Liver (tissue), 3 donors: ENCODE measurements at regions not wholly inside any gene's neighbourhood (a gene's known extent, or its start where the extent isn't known, plus 50 kb on each side); places are given as distances from the start of the nearest gene placed in this dataset.

ENCODE experiments used
- GABPA ChIP-seq, 2 donors: IDR thresholded peaks in 1 of 2; conservative IDR thresholded peaks in 1 of 2; 2 replicates each; pipeline ENCODE4 v1.6.1; 2016; ENCODE audit warnings: antibody characterized with exemption in 2 of 2, mild to moderate bottlenecking in 1 of 2, moderate library complexity in 1 of 2
- HNF4A ChIP-seq, 2 donors: conservative IDR thresholded peaks; 2 replicates each; pipeline ENCODE4 v1.6.1; 2016; ENCODE audit warnings: antibody characterized with exemption in 2 of 2, mild to moderate bottlenecking in 2 of 2
- RAD21 ChIP-seq, 2 donors: IDR thresholded peaks; 2 replicates each; pipeline ENCODE4 v1.6.1; 2016; ENCODE audit warnings: antibody characterized with exemption in 2 of 2, mild to moderate bottlenecking in 2 of 2
- RXRA ChIP-seq, 2 donors: IDR thresholded peaks; 2 replicates each; pipeline ENCODE4 v1.6.1; 2017 to 2018; ENCODE audit warnings: antibody characterized with exemption in 2 of 2, mild to moderate bottlenecking in 1 of 2
- SP1 ChIP-seq: IDR thresholded peaks from 2 replicates; pipeline ENCODE4 v1.6.1; 2018; ENCODE audit warnings: antibody characterized with exemption, mild to moderate bottlenecking
- TAF1 ChIP-seq: conservative IDR thresholded peaks from 2 replicates; pipeline ENCODE4 v1.6.1; 2016; ENCODE audit warnings: antibody characterized with exemption, mild to moderate bottlenecking
- TF ChIP-seq, protein P1 (sequence below): fragments of 150-350 bp; IDR thresholded peaks from 2 replicates; pipeline ENCODE4 v1.5.1; 2017; ENCODE audit warnings: improper control_type of control experiment, low read depth, low read length; ENCODE audit not compliant: missing input control
- TF ChIP-seq, protein P2 (sequence below): IDR thresholded peaks from 2 replicates; pipeline ENCODE4 v1.6.1; 2016; ENCODE audit warnings: antibody characterized with exemption
- TF ChIP-seq, protein P3 (sequence below): IDR thresholded peaks from 2 replicates; pipeline ENCODE4 v1.6.1; 2016; ENCODE audit warnings: antibody characterized with exemption, mild to moderate bottlenecking
- TF ChIP-seq, protein P4 (sequence below): IDR thresholded peaks from 2 replicates; pipeline ENCODE4 v1.6.1; 2016; ENCODE audit warnings: antibody characterized with exemption
- TF ChIP-seq, protein P5 (sequence below): IDR thresholded peaks from 2 replicates; pipeline ENCODE4 v1.6.1; 2016; ENCODE audit warnings: antibody characterized with exemption
- donor health status: healthy.
- donor health status: healthy.

DNA sequence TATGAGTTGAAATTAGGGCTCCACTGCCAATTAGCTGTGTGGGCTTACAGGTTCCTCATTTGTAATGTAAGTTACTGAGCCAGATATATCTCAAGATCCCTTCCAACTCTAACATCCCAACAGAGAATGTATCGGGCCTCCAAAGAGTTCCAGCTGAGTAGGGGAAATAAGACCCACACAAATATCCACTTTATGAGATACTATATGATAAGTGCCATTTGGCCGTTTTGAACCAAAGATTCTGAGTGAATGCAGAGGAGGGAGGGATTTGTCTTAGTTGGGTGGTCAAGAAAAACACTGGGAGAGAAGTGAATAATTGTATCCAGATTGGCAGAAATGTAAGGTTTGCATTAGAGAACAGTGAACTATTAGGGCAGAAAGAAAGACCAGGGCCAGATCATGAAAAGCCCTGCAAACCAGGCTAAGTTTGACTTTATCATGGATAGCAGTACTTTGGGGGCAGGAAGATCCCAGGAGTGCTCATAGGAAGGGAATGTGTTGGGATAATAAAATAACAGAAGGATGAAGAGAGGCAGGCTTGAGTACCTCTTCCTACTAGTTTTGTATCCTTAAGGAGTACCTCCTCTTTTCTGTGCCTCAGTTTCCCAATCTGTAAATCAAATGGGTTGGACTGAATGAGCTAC, 63.9 kb downstream of the RPL27A start:
- TF ChIP-seq, protein P1, sequence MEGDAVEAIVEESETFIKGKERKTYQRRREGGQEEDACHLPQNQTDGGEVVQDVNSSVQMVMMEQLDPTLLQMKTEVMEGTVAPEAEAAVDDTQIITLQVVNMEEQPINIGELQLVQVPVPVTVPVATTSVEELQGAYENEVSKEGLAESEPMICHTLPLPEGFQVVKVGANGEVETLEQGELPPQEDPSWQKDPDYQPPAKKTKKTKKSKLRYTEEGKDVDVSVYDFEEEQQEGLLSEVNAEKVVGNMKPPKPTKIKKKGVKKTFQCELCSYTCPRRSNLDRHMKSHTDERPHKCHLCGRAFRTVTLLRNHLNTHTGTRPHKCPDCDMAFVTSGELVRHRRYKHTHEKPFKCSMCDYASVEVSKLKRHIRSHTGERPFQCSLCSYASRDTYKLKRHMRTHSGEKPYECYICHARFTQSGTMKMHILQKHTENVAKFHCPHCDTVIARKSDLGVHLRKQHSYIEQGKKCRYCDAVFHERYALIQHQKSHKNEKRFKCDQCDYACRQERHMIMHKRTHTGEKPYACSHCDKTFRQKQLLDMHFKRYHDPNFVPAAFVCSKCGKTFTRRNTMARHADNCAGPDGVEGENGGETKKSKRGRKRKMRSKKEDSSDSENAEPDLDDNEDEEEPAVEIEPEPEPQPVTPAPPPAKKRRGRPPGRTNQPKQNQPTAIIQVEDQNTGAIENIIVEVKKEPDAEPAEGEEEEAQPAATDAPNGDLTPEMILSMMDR, result no peak
- TF ChIP-seq TAF1, result no peak
- TF ChIP-seq, protein P2, sequence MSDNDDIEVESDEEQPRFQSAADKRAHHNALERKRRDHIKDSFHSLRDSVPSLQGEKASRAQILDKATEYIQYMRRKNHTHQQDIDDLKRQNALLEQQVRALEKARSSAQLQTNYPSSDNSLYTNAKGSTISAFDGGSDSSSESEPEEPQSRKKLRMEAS, result no peak
- TF ChIP-seq, protein P3, sequence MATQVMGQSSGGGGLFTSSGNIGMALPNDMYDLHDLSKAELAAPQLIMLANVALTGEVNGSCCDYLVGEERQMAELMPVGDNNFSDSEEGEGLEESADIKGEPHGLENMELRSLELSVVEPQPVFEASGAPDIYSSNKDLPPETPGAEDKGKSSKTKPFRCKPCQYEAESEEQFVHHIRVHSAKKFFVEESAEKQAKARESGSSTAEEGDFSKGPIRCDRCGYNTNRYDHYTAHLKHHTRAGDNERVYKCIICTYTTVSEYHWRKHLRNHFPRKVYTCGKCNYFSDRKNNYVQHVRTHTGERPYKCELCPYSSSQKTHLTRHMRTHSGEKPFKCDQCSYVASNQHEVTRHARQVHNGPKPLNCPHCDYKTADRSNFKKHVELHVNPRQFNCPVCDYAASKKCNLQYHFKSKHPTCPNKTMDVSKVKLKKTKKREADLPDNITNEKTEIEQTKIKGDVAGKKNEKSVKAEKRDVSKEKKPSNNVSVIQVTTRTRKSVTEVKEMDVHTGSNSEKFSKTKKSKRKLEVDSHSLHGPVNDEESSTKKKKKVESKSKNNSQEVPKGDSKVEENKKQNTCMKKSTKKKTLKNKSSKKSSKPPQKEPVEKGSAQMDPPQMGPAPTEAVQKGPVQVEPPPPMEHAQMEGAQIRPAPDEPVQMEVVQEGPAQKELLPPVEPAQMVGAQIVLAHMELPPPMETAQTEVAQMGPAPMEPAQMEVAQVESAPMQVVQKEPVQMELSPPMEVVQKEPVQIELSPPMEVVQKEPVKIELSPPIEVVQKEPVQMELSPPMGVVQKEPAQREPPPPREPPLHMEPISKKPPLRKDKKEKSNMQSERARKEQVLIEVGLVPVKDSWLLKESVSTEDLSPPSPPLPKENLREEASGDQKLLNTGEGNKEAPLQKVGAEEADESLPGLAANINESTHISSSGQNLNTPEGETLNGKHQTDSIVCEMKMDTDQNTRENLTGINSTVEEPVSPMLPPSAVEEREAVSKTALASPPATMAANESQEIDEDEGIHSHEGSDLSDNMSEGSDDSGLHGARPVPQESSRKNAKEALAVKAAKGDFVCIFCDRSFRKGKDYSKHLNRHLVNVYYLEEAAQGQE, result no peak
- TF ChIP-seq, protein P4, sequence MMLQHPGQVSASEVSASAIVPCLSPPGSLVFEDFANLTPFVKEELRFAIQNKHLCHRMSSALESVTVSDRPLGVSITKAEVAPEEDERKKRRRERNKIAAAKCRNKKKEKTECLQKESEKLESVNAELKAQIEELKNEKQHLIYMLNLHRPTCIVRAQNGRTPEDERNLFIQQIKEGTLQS, result no peak
- no peak for TF ChIP-seq SP1
- TF ChIP-seq, protein P5, sequence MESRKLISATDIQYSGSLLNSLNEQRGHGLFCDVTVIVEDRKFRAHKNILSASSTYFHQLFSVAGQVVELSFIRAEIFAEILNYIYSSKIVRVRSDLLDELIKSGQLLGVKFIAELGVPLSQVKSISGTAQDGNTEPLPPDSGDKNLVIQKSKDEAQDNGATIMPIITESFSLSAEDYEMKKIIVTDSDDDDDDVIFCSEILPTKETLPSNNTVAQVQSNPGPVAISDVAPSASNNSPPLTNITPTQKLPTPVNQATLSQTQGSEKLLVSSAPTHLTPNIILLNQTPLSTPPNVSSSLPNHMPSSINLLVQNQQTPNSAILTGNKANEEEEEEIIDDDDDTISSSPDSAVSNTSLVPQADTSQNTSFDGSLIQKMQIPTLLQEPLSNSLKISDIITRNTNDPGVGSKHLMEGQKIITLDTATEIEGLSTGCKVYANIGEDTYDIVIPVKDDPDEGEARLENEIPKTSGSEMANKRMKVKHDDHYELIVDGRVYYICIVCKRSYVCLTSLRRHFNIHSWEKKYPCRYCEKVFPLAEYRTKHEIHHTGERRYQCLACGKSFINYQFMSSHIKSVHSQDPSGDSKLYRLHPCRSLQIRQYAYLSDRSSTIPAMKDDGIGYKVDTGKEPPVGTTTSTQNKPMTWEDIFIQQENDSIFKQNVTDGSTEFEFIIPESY, result no peak
- TF ChIP-seq HNF4A (conservative IDR thresholded peaks at IDR 0.05), result no peak
- TF ChIP-seq GABPA (IDR thresholded peaks at IDR 0.05 in 1 of 2, conservative IDR thresholded peaks at IDR 0.05 in 1 of 2), result no peak
- TF ChIP-seq RAD21 (IDR thresholded peaks at IDR 0.05), result no peak
- no peak for TF ChIP-seq RXRA (IDR thresholded peaks at IDR 0.05)
